ENCODE measurements at regions not wholly inside any gene's neighbourhood (a gene's known extent, or its start where the extent isn't known, plus 50 kb on each side); places are given as distances from the start of the nearest gene placed in this dataset.

GRCh38 chr22:35476341-35476740, 64.3 kb upstream of the RASD2 start:
- dilution Hi-C loops (cut with MboI; ENCODE audit: extremely low pct_ligation_motif_present, low sequenced_read_pairs) (no loop called here), intact Hi-C loops (cut with micrococcal nuclease) (no loop called here)
- TF ChIP-seq MYC (IDR thresholded peaks at IDR 0.05; ENCODE audit: low read depth, low read length) (no peak), MAX (IDR thresholded peaks at IDR 0.05; ENCODE audit: insufficient read depth, insufficient read length) (no peak), CTCF (IDR thresholded peaks at IDR 0.05; ENCODE audit: extremely low read depth in 1 of 2, insufficient read depth in 1 of 2, low read depth in 1 of 2, low read length in 2 of 2) (no peak)
- Histone ChIP-seq H3K4me2 (ENCODE audit: insufficient read depth, low read length) (no peak overlapping the region), H3K4me3 (replicated peaks in 1 of 3; ENCODE audit: insufficient read depth in 1 of 3, low read depth in 1 of 3, low read length in 3 of 3) (no peak overlapping the region), H3K27ac (ENCODE audit: insufficient read depth, low read depth, low read length) (no peak overlapping the region), H2AFZ (ENCODE audit: low read depth, low read length) (no peak overlapping the region), H3K9me1 (replicated peaks; ENCODE audit: control insufficient read depth, extremely low read depth, insufficient read depth, low read length) (no peaks in the 10 kb centered on the region), H3K4me1 (ENCODE audit: control insufficient read depth, extremely low read depth, insufficient read depth, low read length) (peaks cover 25% of the 10 kb centered on the region), H3K79me2 (ENCODE audit: control insufficient read depth, insufficient read depth, low read length) (no peaks in the 10 kb centered on the region), H4K20me1 (replicated peaks; ENCODE audit: control insufficient read depth, extremely low read depth, insufficient read depth, low read length) (no peaks in the 10 kb centered on the region), H3K27me3 (ENCODE audit: control insufficient read depth in 2 of 2, insufficient read depth in 2 of 2, low read length in 2 of 2) (no peaks in the 10 kb centered on the region), H3K9ac (replicated peaks; ENCODE audit: extremely low read depth, insufficient read depth, low read length) (no peak overlapping the region), H3K9me3 (replicated peaks; ENCODE audit: control insufficient read depth, insufficient read depth, low read length) (no peaks in the 10 kb centered on the region), H3K36me3 (ENCODE audit: control insufficient read depth in 2 of 2, extremely low read depth in 1 of 2, insufficient read depth in 2 of 2, low read length in 2 of 2) (no peaks in the 10 kb centered on the region)
- FAIRE-seq, result no peak
- no TSS peak for BruUV-seq (replicated peaks)
- no peak for DNase-seq (ENCODE audit: low read depth, low spot score)
- ChIA-PET POLR2A (no interaction called here), CTCF (no interaction called here)

DNA sequence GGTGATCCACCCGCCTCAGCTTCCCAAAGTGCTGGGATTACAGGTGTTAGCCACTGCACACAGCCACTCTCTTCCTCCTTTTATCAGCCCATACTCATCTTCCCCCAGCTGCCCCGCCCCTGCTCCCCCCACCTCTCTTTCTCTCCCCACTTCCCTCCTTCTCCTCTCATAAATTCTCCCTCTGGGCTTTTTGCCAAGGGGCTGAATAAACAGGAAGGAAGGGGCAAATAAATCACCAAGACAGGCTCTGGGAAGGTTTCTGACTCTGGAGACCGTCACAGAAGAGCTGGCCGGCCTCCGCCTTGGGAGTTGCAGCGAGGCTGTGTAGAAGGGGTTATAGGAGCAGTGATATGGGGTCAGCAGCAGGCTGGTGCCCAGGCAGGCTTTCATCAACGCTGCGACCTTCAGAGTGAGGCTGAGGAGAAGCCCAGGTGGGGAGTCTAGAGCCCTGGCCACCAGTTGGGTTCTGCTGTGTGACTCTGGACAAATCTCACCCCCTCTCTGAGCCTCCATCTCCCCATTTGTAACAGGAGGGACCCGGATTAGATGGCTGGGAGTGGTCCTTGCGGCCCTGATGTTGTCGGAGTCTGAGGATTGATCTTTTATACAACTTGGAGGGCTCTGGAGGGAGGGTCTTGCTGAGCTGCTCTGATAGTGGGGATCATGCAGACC, 62.6 kb upstream of the RASD2 start:
- intact Hi-C loops (cut with micrococcal nuclease) (no loop called here), dilution Hi-C loops (cut with MboI; ENCODE audit: extremely low pct_ligation_motif_present, low sequenced_read_pairs) (no loop called here)
- H3K36me3 ChIP-seq (ENCODE audit: control insufficient read depth in 2 of 2, extremely low read depth in 1 of 2, insufficient read depth in 2 of 2, low read length in 2 of 2), result no peaks in the 10 kb centered on the region
- TF ChIP-seq MAX (IDR thresholded peaks at IDR 0.05; ENCODE audit: insufficient read depth, insufficient read length), result no peak
- TF ChIP-seq FOS (IDR thresholded peaks at IDR 0.05; ENCODE audit: borderline replicate concordance, insufficient read depth, low read length), result no peak
- TF ChIP-seq POLR2AphosphoS5 (IDR thresholded peaks at IDR 0.05; ENCODE audit: insufficient read depth, low read depth, low read length), result peak; percentile 57
- no peak for TF ChIP-seq JUN (IDR thresholded peaks at IDR 0.05; ENCODE audit: borderline replicate concordance, insufficient read depth, insufficient read length, low read depth)
- TF ChIP-seq GATA2 (IDR thresholded peaks at IDR 0.05; ENCODE audit: insufficient read depth, insufficient read length, low read depth, low read length), result no peak
- no peak for TF ChIP-seq POLR2A (IDR thresholded peaks at IDR 0.05; ENCODE audit: low read depth, low read length)
- TF ChIP-seq MYC (IDR thresholded peaks at IDR 0.05; ENCODE audit: low read depth, low read length), result no peak
- no peak overlapping the region for H3K4me3 ChIP-seq (replicated peaks in 1 of 3; ENCODE audit: insufficient read depth in 1 of 3, low read depth in 1 of 3, low read length in 3 of 3)
- no peak overlapping the region for H3K27ac ChIP-seq (ENCODE audit: insufficient read depth, low read depth, low read length)
- no peak overlapping the region for H2AFZ ChIP-seq (ENCODE audit: low read depth, low read length)
- no peaks in the 10 kb centered on the region for H3K9me1 ChIP-seq (replicated peaks; ENCODE audit: control insufficient read depth, extremely low read depth, insufficient read depth, low read length)
- no peak overlapping the region for H3K9ac ChIP-seq (replicated peaks; ENCODE audit: extremely low read depth, insufficient read depth, low read length)
- H3K79me2 ChIP-seq (ENCODE audit: control insufficient read depth, insufficient read depth, low read length), result no peaks in the 10 kb centered on the region
- no peaks in the 10 kb centered on the region for H4K20me1 ChIP-seq (replicated peaks; ENCODE audit: control insufficient read depth, extremely low read depth, insufficient read depth, low read length)
- DNase-seq (ENCODE audit: low read depth, low spot score), result peak; percentile 80
- no TSS peak for BruUV-seq (replicated peaks)
- ChIA-PET CTCF (interaction anchor here (1.0 to 2.2 kb wide), 4 partner anchors 10 to 47 kb away, joined by 3 to 7 read pairs (median 5); no protein-coding TSS in a partner anchor), POLR2A (interaction anchor here (0.6 to 0.7 kb wide), 2 partner anchors 30 to 56 kb away, joined by 3 to 5 read pairs; no protein-coding TSS in a partner anchor)
- peaks cover 0 to 4% of the 10 kb centered on the region in 2 experiments for H3K27me3 ChIP-seq (ENCODE audit: control insufficient read depth in 2 of 2, insufficient read depth in 2 of 2, low read length in 2 of 2)
- H3K4me1 ChIP-seq (ENCODE audit: control insufficient read depth, extremely low read depth, insufficient read depth, low read length), result peaks cover 19% of the 10 kb centered on the region
- no peaks in the 10 kb centered on the region for H3K9me3 ChIP-seq (replicated peaks; ENCODE audit: control insufficient read depth, insufficient read depth, low read length)
- FAIRE-seq, result peak; percentile 59
- peak overlapping the region; percentile 57 for H3K4me2 ChIP-seq (ENCODE audit: insufficient read depth, low read length)

Measured in endothelial cell of umbilical vein (primary cell).